Smooth muscle cell (in vitro differentiated cells): ENCODE measurements at regions not wholly inside any gene's neighbourhood (a gene's known extent, or its start where the extent isn't known, plus 50 kb on each side); places are given as distances from the start of the nearest gene placed in this dataset.

Source experiments
- DNase-seq: peaks from one replicate; lab custom pipeline; 2025; ENCODE audit not compliant: unreplicated experiment; lab: John Stamatoyannopoulos, UW
- H2AFZ ChIP-seq: fragments of 200-600 bp; sonication (generic); 2 replicates; pipeline ENCODE4 v1.6.0; 2016; ENCODE audit warnings: antibody characterized with exemption, low read depth, mild to moderate bottlenecking
- H3F3A ChIP-seq: fragments of 200-600 bp; sonication (generic); 2 replicates; pipeline ENCODE4 v1.6.0; 2017; ENCODE audit warnings: antibody characterized with exemption, low read depth
- H3K27ac ChIP-seq: fragments of 200-600 bp; sonication (generic); 2 replicates; pipeline ENCODE4 v1.5.1; 2016; ENCODE audit warnings: low read depth, mild to moderate bottlenecking
- H3K27me3 ChIP-seq: fragments of 200-600 bp; sonication (generic); 2 replicates; pipeline ENCODE4 v1.6.1; 2016; ENCODE audit warnings: low read depth, mild to moderate bottlenecking
- H3K36me3 ChIP-seq: fragments of 200-600 bp; sonication (generic); 2 replicates; pipeline ENCODE4 v1.5.1; 2016; ENCODE audit warnings: low read depth
- H3K4me1 ChIP-seq: fragments of 200-600 bp; sonication (generic); 2 replicates; pipeline ENCODE4 v1.5.1; 2016; ENCODE audit warnings: low read depth
- H3K4me2 ChIP-seq: fragments of 200-600 bp; sonication (generic); 2 replicates; pipeline ENCODE4 v1.6.0; 2016; ENCODE audit warnings: mild to moderate bottlenecking
- H3K4me3 ChIP-seq: fragments of 200-600 bp; sonication (generic); 2 replicates; pipeline ENCODE4 v1.5.1; 2016; ENCODE audit warnings: mild to moderate bottlenecking
- H3K79me2 ChIP-seq: fragments of 200-600 bp; sonication (generic); 2 replicates; pipeline ENCODE4 v1.6.0; 2016; ENCODE audit warnings: low read depth, mild to moderate bottlenecking
- H3K9ac ChIP-seq: fragments of 200-600 bp; sonication (generic); 2 replicates; pipeline ENCODE4 v1.6.0; 2016; ENCODE audit warnings: low read depth
- H3K9me3 ChIP-seq: fragments of 200-600 bp; sonication (generic); replicated peaks from 2 replicates; pipeline ENCODE4 v1.5.1; 2016; ENCODE audit warnings: low read depth
- H4K20me1 ChIP-seq: fragments of 200-600 bp; sonication (generic); 2 replicates; pipeline ENCODE4 v1.6.0; 2016; ENCODE audit warnings: low read depth
- WGBS: methylation state at CpG from one replicate; pipeline ENCODE4 v1.1.7; 2016; ENCODE audit warnings: low lambda C conversion rate; 5-methylcytosine and 5-hydroxymethylcytosine counted together
- small RNA-seq: library from RNA; depleted of rRNA; stranded (forward); fragments of <200 nt; gene quantifications from one replicate; pipeline ENCODE3, GENCODE V24; 2014
- TF ChIP-seq, protein P1 (sequence below): fragments of 200-600 bp; sonication (generic); IDR thresholded peaks from 2 replicates; pipeline ENCODE4 v1.5.1; 2017; ENCODE audit warnings: borderline replicate concordance, mild to moderate bottlenecking, antibody characterized with exemption; ENCODE audit not compliant: insufficient read depth, poor library complexity, severe bottlenecking

DNA sequence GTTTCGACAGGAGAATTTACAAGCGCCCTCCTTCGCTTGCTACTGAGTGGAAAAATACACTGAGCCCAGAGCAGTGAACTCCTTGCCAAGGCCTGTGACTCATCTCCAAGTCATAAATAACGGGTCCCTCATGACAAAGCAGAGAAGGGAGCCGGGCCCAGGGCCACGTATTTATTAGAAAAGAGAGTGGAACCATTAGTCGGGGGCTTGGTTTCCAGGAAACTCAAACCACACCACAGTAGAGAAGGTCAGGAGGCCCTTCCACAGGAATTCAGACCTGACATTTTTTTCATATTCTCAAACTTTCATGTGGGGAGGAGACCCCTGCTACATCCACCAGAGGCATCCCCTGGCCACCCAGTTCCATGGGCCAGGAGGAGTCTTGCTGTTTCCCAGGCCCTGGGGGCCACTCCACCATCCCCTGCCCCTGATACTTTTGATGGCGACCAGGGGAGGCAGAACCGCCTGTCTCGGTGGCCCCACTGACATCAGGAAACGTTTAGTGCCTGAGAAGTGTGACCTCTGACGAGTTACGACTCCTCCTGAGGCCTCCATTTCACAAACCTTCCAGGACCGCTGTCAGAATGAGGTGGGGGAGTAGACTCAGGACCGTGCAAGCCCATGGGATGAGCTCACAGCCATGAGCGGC lies 289.7 kb downstream of the DYSF start:
- no peak for DNase-seq
- Histone ChIP-seq H3K36me3 (no peaks in the 10 kb centered on the region), H3K9ac (no peak overlapping the region), H3K4me1 (peaks cover 5% of the 10 kb centered on the region), H3K4me3 (no peak overlapping the region), H3K79me2 (no peaks in the 10 kb centered on the region), H3K9me3 (no peaks in the 10 kb centered on the region), H3K4me2 (peak overlapping the region; percentile 28), H3F3A (no peaks in the 10 kb centered on the region), H3K27me3 (no peaks in the 10 kb centered on the region), H4K20me1 (no peaks in the 10 kb centered on the region), H3K27ac (peak overlapping the region; percentile 58), H2AFZ (peak overlapping the region; percentile 1)
- WGBS, result 44% methylated on average over 16 of the region's 16 CpGs
- TF ChIP-seq, protein P1, sequence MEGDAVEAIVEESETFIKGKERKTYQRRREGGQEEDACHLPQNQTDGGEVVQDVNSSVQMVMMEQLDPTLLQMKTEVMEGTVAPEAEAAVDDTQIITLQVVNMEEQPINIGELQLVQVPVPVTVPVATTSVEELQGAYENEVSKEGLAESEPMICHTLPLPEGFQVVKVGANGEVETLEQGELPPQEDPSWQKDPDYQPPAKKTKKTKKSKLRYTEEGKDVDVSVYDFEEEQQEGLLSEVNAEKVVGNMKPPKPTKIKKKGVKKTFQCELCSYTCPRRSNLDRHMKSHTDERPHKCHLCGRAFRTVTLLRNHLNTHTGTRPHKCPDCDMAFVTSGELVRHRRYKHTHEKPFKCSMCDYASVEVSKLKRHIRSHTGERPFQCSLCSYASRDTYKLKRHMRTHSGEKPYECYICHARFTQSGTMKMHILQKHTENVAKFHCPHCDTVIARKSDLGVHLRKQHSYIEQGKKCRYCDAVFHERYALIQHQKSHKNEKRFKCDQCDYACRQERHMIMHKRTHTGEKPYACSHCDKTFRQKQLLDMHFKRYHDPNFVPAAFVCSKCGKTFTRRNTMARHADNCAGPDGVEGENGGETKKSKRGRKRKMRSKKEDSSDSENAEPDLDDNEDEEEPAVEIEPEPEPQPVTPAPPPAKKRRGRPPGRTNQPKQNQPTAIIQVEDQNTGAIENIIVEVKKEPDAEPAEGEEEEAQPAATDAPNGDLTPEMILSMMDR, result no peak

DNA sequence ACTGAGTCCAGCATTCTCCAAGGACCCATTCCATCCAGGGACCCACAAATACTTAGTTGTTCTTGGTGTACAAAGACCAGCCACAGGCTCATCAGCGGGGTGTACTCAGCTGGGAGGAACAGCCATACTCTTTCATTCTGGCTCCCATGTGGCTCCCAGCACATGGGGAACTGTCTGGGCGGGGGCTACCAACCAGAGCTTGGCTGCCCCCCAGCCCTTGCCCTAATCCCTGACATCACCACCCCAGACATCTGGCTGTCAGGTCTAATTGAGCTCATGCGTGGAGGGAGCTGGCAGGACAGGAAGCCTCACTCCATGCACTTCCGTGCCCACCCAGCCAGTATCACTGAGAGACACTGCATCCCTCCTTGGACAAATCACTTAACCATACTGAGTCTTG lies 283.6 kb downstream of the DYSF start:
- no peak for DNase-seq
- Histone ChIP-seq H3F3A (no peaks in the 10 kb centered on the region), H3K4me1 (no peaks in the 10 kb centered on the region), H3K79me2 (no peaks in the 10 kb centered on the region), H3K36me3 (no peaks in the 10 kb centered on the region), H2AFZ (no peak overlapping the region), H3K4me3 (no peak overlapping the region), H3K4me2 (no peak overlapping the region), H3K27me3 (no peaks in the 10 kb centered on the region), H4K20me1 (no peaks in the 10 kb centered on the region), H3K27ac (no peak overlapping the region), H3K9me3 (no peaks in the 10 kb centered on the region), H3K9ac (no peak overlapping the region)
- TF ChIP-seq, protein P1, result no peak
- WGBS, result 80% methylated on average over 4 of the region's 4 CpGs

DNA sequence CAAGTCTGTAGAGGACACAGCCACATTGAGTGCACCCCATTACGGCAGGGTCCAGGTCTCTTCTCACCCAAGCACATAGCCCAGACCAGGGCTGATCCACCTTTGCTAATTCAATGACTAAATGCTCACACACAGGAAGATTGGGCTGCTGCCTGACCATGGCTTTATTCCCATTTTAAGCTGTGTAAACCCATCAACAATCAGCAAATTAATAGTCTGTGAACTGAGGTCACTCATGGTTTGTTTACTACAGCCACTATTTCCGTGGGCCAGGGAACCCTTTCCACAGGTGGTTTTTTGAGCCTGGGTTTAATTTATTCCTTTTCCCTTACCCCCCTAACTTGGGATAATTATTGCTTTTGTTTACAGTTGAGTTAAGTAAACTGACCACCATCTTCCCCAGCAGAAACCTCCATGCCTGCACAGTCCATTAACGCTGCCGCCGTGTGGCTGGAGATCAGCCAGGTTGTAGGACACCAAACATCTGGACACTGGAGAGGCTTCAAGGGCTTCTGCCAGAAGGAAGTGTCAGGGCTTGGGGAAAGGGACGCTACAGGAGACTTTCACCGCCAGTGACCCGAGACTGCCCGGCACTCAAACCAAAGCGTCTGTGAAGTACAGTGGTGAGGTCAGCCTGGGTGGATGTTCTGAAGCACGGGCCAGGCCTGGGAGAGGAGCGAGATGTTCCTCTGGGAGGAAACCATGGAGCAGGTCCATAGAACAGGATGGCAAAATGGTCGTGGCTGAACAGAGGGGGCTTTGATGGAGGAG lies 282.9 kb downstream of the DYSF start:
- Histone ChIP-seq H3K4me3 (no peak overlapping the region), H3K4me2 (no peak overlapping the region)

More for the DNA sequence above, 282.9 kb downstream of the DYSF start:
- 89% methylated on average over 13 of the region's 13 CpGs for WGBS
- H3K4me1 ChIP-seq, result no peaks in the 10 kb centered on the region
- no peak overlapping the region for H2AFZ ChIP-seq
- H3K9ac ChIP-seq, result no peak overlapping the region
- TF ChIP-seq, protein P1, result no peak
- no peak overlapping the region for H3K27ac ChIP-seq
- H3K9me3 ChIP-seq, result no peaks in the 10 kb centered on the region
- no peaks in the 10 kb centered on the region for H3K36me3 ChIP-seq
- no peaks in the 10 kb centered on the region for H3F3A ChIP-seq
- no peak for DNase-seq
- H4K20me1 ChIP-seq, result no peaks in the 10 kb centered on the region
- no peaks in the 10 kb centered on the region for H3K79me2 ChIP-seq
- no peaks in the 10 kb centered on the region for H3K27me3 ChIP-seq

Small RNA genes in the stretch of these regions (small RNA-seq; reads per million reads assigned to genes)
- gene RPS20P10, result 0.89 reads per million, percentile 28 among the genes with 10 or more reads in this experiment
